ENCODE measurements at regions not wholly inside any gene's neighbourhood (a gene's known extent, or its start where the extent isn't known, plus 50 kb on each side); places are given as distances from the start of the nearest gene placed in this dataset.
"Not testable (repeated sequence)": the region's sequence is repeated elsewhere in the genome, so short reads cannot be mapped to it uniquely, and the experiment has no call there.

DNA sequence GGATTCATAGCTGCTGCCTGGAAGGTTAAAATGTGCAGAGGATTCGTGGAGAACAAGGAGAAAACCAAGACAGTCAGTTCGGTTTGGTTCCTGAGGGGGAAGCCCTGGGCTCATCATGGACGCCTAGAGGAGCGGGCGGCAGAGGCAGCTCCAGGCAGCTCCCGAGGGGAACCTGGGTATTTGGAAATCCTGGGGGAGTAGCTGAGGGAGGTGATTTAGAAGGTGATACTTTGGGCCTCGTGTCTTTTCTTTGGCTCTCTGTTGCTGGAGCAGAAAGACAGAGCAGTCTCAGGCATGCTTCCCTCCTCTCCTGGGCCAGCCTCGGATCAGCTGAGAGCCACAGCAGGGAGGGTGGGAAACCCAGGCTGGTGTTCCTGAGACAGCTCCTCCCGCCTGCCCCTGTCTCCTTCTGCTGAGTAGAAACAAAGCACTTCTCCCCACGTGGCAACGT is 139.5 kb downstream of the DLL1 start:
- DNase-seq: peak in 6 of 58 donors; percentile 10 to 30 (median 14)

GRCh38 chr6:170150590-170150945 is 140.3 kb downstream of the DLL1 start:
- DNase-seq: no peak

DNA sequence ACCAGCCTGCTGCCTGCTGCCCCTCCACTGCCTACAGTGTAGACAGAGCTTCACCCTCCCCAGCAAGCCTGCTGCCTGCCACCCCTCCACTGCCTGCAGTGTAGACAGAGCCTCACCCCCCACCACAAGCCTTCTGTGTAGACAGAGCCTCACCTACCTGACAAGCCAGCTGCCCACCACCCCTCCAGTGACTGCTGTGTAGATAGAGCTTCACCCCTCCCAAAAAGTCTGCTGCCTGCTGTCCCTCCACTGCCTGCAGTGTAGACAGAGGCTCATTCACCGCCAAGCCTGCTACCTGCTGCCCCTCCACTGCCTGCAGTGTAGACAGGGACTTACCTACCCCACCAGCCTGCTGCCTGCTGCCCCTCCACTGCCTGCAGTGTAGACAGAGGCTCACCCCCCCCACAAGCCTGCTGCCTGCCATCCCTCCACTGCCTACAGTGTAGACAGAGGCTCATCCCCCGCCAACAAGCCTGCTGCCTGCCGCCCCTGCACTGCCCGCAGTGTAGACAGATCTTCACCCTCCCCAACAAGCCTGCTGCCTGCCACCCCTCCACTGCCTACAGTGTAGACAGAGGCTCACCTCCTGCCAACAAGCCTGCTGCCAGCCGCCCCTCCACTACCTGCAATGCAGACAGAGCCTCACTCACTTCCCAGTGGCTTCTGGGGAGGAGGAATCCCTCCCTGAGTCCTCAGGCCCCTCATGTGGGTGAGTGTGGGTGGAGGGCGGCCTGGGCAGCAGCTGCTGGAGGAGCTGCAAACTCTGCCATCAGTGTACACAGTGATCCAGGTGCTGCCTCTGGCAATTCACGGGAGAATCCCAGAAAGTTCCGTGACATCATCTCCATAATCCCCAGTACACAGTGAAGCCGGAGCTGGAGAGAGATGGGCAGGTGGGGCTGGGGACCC is 140.9 kb downstream of the DLL1 start:
- no peak for DNase-seq

DNA sequence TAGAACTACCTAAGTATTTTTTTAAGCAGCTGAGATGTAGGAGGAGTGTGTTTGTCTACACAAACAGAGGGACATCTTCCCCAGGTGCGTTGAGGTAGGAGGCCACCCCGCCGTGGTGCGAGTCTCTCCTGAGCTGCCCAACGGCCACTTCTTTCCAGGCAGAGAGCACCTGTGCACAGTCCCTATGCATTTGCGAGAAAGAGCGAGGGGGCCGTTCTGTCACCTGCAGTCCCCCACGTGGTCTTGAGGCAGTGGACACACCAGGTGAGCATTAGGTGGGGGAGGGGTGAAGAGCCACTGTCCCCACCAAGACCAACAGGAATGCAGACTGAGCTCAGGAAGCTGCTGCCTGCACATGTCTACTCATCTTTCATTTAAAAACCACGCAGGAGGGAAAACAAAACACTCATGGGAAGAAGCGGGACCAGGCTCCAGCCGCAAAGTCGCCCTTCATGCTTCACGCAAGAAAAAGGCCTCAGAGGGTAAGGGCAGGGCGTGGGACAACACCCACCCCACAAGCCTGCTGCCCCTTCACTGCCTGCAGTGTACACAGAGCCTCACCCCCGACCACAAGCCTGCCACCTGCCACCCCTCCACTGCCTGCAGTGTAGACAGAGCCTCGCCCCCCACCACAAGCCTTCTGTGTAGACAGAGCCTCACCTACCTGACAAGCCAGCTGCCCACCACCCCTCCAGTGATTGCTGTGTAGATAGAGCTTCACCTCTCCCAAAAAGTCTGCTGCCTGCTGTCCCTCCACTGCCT is 142.0 kb downstream of the DLL1 start:
- DNase-seq: no peak

- DNase-seq: peak in 17 of 58 donors; percentile 9 to 56 (median 25)
Measured at GRCh38 chr6:170147832-170148708, 142.8 kb downstream of the DLL1 start.

GRCh38 chr6:170147056-170147787 is 143.7 kb downstream of the DLL1 start:
- no peak for DNase-seq

DNA sequence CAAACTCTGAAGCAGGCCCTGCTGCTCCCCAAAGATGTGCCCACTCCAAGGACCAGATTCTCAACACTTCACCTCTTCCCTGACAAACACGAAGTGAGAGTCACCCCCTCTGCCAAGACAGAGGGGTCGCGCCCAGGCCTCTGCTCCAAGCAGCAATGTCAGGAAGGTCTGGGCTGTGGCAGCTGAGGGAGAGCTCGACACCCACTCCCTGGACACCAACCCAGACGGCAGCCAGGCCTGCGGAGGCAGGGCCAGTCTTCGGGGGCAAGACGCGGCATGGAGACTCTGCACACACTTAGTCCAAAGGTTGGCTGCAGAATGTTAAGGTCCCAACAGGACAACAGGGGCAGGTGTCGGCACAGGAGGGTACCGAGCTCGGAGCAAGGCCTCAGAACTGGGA is 144.2 kb downstream of the DLL1 start:
- DNase-seq: no peak

DNA sequence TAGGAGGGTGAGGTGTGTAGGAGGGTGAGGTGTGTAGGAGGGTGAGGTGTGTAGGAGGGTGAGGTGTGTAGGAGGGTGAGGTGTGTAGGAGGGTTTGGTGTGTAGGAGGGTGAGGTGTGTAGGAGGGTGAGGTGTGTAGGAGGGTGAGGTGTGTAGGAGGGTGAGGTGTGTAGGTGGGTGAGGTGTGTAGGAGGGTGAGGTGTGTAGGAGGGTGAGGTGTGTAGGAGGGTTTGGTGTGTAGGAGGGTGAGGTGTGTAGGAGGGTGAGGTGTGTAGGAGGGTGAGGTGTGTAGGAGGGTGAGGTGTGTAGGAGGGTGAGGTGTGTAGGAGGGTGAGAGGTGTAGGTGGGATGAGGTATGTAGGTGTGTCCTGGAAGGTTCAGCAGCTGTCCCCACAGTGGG is 144.7 kb downstream of the DLL1 start:
- not testable (repeated sequence) for DNase-seq

- not testable (repeated sequence) for DNase-seq
Measured at GRCh38 chr6:170145716-170146115, 145.2 kb downstream of the DLL1 start.

DNA sequence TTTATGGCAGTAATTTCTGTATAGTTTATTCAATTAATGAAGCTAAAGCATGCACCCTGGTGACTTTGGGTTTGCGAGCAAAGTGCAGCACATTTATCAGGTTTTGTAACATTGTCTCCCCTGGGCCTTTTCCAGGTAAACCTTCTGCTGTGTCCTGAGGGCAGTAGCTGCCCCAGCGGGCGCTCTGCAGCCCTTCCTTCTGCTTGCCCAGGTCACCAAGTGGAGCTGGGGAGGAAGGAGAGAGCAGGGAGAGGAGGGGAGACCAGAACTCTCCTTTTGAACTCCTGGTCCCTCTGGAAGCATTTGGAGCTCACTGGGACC is 145.6 kb downstream of the DLL1 start:
- no peak for DNase-seq

DNA sequence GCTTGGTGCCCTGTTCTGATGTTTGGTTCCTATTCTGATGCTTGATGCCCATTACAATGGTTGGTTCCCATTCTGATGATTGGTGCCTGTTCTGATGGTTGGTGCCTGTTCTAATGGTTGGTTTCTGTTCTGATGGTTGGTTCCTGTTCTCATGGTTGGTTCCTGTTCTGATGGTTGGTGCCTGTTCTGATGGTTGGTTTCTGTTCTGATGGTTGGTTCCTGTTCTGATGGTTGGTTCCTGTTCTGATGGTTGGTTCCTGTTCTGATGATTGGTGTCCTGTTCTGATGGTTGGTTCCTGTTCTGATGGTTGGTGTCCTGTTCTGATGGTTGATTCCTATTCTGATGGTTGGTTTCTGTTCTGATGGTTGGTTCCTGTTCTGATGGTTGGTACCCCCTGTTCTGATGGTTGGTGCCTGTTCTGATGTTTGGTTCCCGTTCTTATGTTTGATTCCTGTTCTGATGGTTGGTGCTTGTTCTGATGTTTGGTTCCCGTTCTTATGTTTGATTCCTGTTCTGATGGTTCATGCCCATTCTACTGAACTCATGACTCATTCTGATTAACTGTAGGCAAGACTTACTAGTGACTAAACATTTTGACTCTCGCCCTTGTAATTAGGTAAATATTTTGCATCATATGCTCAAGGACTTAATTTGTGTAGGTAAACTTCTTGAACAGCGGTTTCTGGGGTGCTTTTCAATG is 146.2 kb downstream of the DLL1 start:
- no peak for DNase-seq

DNA sequence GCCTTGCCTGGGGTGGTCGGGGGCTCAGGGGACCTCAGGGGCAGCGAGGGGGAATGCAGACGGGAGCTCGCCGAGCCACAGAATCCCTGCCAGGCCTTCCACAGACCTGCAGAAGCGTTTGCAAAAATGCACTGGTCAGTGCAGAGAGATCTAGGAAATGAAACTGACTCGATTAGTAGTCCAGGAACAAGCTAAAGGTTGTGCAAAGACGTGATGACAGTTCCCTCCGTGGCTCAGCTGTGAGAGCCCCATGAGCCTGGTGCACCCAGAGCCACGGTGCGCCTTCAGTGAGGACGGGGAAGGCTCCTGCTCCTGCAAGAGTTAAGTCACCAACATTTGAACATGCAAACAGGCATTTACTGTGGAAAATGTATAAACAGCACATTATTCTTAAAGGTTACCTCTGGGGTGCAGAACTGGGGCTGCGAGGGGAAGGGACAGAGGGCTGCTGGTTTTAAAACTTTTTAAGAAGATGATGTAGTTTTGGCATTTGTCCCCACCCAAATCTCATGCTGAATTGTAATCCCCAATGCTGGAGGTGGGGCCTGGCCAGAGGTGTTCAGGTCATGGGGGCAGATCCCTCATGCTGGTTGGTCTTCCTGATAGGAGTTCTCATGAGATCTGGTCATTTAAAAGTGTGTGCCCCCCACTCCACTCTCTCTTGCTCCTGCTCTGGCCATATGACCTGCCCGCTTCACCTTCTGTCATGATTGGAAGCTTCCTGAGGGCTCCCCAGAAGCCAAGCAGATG is 147.3 kb downstream of the DLL1 start:
- no peak for DNase-seq

GRCh38 chr6:170142559-170142958 is 148.3 kb downstream of the DLL1 start:
- no peak for DNase-seq

- not testable (repeated sequence) for DNase-seq
Measured at GRCh38 chr6:170141061-170141460, 149.8 kb downstream of the DLL1 start.

- DNase-seq: no peak
Measured at GRCh38 chr6:170140129-170140528, 150.7 kb downstream of the DLL1 start.

DNA sequence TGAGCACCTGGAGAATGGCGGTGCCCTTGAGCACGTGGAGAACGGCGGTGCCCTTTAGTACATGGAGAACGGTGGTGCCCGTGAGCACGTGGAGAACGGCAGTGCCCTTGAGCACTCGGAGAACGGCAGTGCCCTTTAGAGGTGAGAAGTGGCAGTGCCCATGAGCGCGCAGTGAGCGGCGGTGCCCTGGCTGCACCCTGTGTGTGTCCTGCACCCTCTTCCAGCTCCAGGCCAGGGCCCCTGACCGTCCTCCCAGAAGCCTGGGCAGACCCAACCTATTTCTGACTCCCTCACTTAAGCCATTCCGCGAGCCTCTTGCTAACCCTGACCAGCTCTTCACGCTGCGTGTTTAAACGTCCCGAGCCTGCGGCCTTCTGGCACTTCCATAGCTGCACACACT is 151.3 kb downstream of the DLL1 start:
- no peak for DNase-seq

- DNase-seq: not testable (repeated sequence)
Measured at GRCh38 chr6:170139046-170139445, 151.8 kb downstream of the DLL1 start.

GRCh38 chr6:170137911-170138910 is 152.7 kb downstream of the DLL1 start:
- DNase-seq: no peak
